GM12872 (cell line): ENCODE measurements at regions not wholly inside any gene's neighbourhood (a gene's known extent, or its start where the extent isn't known, plus 50 kb on each side); places are given as distances from the start of the nearest gene placed in this dataset.

Experiments used
- TF ChIP-seq, protein P1 (sequence below): IDR thresholded peaks from 3 replicates; pipeline ENCODE4 v1.5.1; 2011; ENCODE audit warnings: low read depth, mild to moderate bottlenecking, low read length, moderate library complexity; ENCODE audit not compliant: insufficient read depth

DNA sequence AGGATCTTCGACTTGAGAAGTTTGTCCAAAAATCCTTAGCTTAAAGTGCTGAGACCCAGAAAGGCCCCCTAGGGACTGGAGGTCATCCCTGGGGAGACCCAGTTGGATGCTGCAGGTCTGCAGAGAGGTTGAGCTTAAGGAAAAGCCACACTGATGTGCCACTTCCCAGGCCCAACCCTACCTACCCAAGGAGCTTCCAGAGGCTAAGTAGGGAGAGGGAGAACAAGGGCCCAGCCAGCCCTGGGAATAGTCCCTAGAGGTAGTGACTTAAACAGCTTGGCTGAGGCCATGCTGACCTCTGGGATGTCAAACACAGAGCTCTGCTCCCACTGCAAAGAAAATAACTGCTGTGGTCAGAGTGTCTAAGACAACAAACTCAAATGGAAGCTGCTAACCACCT, 693.7 kb downstream of the MATN1 start:
- TF ChIP-seq, protein P1, sequence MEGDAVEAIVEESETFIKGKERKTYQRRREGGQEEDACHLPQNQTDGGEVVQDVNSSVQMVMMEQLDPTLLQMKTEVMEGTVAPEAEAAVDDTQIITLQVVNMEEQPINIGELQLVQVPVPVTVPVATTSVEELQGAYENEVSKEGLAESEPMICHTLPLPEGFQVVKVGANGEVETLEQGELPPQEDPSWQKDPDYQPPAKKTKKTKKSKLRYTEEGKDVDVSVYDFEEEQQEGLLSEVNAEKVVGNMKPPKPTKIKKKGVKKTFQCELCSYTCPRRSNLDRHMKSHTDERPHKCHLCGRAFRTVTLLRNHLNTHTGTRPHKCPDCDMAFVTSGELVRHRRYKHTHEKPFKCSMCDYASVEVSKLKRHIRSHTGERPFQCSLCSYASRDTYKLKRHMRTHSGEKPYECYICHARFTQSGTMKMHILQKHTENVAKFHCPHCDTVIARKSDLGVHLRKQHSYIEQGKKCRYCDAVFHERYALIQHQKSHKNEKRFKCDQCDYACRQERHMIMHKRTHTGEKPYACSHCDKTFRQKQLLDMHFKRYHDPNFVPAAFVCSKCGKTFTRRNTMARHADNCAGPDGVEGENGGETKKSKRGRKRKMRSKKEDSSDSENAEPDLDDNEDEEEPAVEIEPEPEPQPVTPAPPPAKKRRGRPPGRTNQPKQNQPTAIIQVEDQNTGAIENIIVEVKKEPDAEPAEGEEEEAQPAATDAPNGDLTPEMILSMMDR, result no peak

GRCh38 chr1:30028939-30029338, 694.4 kb downstream of the MATN1 start:
- TF ChIP-seq, protein P1, result no peak

DNA sequence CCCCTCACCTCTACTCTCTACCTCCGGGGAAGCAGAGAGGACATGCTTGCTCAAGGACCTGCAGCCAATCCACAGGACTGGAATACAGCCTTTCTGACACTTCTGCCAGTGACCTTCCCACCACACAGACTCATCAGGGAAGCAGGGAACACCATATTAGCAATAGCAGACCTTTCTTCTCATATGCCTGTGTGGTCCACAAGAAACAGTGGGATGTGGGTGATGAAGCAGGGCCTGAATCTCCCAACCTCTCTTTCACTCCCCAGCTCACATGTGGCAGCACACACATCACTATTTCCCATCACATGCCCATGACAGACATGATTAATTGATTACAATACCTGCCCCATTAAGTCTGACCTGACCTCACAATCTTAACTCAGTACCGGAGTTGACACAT, 695.1 kb downstream of the MATN1 start:
- TF ChIP-seq, protein P1, result no peak

DNA sequence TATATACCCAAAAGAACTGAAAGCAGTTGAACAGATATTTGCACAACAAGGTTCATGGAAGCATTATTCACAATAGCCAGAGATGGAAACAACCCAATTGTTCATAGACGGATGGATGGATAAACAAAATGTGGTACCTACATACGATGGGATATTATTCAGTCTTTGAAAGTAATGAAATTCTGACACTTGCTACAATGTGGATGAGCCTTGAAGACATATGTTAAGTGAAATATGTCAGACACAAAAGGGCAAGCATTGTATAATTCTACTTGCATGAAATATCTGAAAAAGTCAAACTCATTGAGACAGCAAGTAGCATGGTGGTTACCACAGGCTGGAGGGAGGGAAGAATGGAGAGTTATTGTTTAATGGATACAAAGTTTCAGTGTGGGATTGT, 696.1 kb downstream of the MATN1 start:
- TF ChIP-seq, protein P1, result no peak

- TF ChIP-seq, protein P1, result no peak
Observed at GRCh38 chr1:30024411-30025195, 698.8 kb downstream of the MATN1 start.

DNA sequence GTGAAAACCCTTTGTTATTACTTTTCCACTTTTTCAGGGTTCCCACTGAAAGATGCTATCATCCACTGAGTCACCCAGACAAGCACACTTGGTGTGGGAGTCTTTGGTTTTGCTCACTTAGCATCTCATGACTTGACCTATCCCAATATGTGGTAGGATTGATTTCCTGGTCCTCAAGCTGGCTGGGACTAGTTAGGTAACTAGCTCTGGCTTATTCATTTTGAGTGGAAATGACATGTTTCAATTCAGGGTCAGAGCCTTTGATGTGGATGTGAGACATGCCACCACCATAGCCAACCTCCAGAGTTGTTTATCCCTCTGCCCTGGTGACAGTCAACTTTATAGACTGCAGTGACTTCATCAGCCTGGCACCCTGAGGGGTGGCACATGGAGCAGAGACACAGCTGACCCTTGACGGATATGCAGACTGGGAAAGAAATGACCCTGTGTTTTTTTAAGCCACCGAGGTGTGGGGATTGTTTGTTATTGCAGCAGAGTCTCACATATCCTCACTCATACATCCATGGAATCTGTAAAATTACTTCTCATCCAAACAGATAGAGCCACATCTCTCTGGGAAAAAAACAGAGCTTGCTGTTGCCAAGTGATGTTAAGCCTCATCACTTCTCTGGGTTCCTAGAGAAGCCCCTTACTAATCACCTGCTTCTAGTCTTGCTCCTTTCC, 699.9 kb downstream of the MATN1 start:
- TF ChIP-seq, protein P1, result no peak

- TF ChIP-seq, protein P1, result no peak
Observed at GRCh38 chr1:30014031-30014430, 709.4 kb downstream of the MATN1 start.
